Inflammatory macrophage treated with lipopolysaccharide for 1 hour (primary cell): ENCODE measurements at regions not wholly inside any gene's neighbourhood (a gene's known extent, or its start where the extent isn't known, plus 50 kb on each side); places are given as distances from the start of the nearest gene placed in this dataset.
A peak's percentile ranks its signal among the peaks of the same experiment; 100 is the strongest.
"Not testable (repeated sequence)": the region's sequence is repeated elsewhere in the genome, so short reads cannot be mapped to it uniquely, and the experiment has no call there.

Source experiments
- DNase-seq, 2 donors: peaks; one replicate each; pipeline ENCODE4 v3.0.0-alpha.2; 2020 to 2022

GRCh38 chr1:47491341-47491753, 53.5 kb downstream of the FOXD2 start:
- DNase-seq = no peak

GRCh38 chr1:47495176-47495713, 57.4 kb downstream of the FOXD2 start:
- no peak for DNase-seq

- DNase-seq = no peak
Measured at GRCh38 chr1:47498551-47498950, 60.7 kb downstream of the FOXD2 start.

- DNase-seq = no peak
Measured at GRCh38 chr1:47501069-47501468, 63.2 kb downstream of the FOXD2 start.

GRCh38 chr1:47502746-47503370, 65.0 kb downstream of the FOXD2 start:
- DNase-seq = no peak

- not testable (repeated sequence) for DNase-seq
Measured at GRCh38 chr1:47504840-47505239, 67.0 kb downstream of the FOXD2 start.

- no peak for DNase-seq
Measured at GRCh38 chr1:47505267-47505666, 67.4 kb downstream of the FOXD2 start.

GRCh38 chr1:47506053-47506452, 68.2 kb downstream of the FOXD2 start:
- no peak for DNase-seq

GRCh38 chr1:47507144-47507543, 69.3 kb downstream of the FOXD2 start:
- DNase-seq = peak; percentile 11 to 14

GRCh38 chr1:47507881-47508701, 70.2 kb downstream of the FOXD2 start:
- DNase-seq = peak; percentile 31 to 46

GRCh38 chr1:47508702-47509431, 71.0 kb downstream of the FOXD2 start:
- DNase-seq = no peak

GRCh38 chr1:47510282-47510811, 72.5 kb downstream of the FOXD2 start:
- no peak for DNase-seq

- DNase-seq = no peak
Measured at GRCh38 chr1:47511825-47512224, 74.0 kb downstream of the FOXD2 start.

- DNase-seq = no peak
Measured at GRCh38 chr1:47513393-47513792, 75.5 kb downstream of the FOXD2 start.

- DNase-seq = no peak
Measured at GRCh38 chr1:47514229-47514628, 76.4 kb downstream of the FOXD2 start.

GRCh38 chr1:47515164-47515789, 77.4 kb downstream of the FOXD2 start:
- DNase-seq = no peak

- no peak for DNase-seq
Measured at GRCh38 chr1:47517946-47518345, 80.1 kb downstream of the FOXD2 start.

GRCh38 chr1:47519491-47519890, 81.6 kb downstream of the FOXD2 start:
- DNase-seq = no peak

GRCh38 chr1:47519971-47520370, 82.1 kb downstream of the FOXD2 start:
- no peak for DNase-seq

- no peak for DNase-seq
Measured at GRCh38 chr1:47521034-47521881, 83.4 kb downstream of the FOXD2 start.

GRCh38 chr1:47522935-47523834, 85.3 kb downstream of the FOXD2 start:
- DNase-seq = no peak
